Mesenchymal stem cell (in vitro differentiated cells and primary cell): ENCODE measurements at regions not wholly inside any gene's neighbourhood (a gene's known extent, or its start where the extent isn't known, plus 50 kb on each side); places are given as distances from the start of the nearest gene placed in this dataset.

ENCODE experiments used
- DNase-seq: peaks from one replicate; pipeline ENCODE4 v3.0.0-alpha.2; 2013
- H2AFZ ChIP-seq: one replicate; pipeline ENCODE4 v1.6.1; 2013; ENCODE audit warnings: low read depth, mild to moderate bottlenecking, control low read depth, inconsistent platforms, low read length, moderate library complexity
- H2AK5ac ChIP-seq: 2 replicates; pipeline ENCODE4 v1.6.1; 2013; ENCODE audit warnings: low read length, moderate library complexity, mild to moderate bottlenecking, inconsistent platforms; ENCODE audit not compliant: severe bottlenecking
- H2BK120ac ChIP-seq: one replicate; pipeline ENCODE4 v1.6.1; 2013; ENCODE audit warnings: low read depth, mild to moderate bottlenecking, inconsistent platforms, low read length, moderate library complexity
- H2BK12ac ChIP-seq, 2 experiments: one replicate each; pipeline ENCODE4 v1.6.1; 2013; ENCODE audit warnings: inconsistent platforms in 2 of 2, low read length in 2 of 2, mild to moderate bottlenecking in 2 of 2, moderate library complexity in 2 of 2, control low read depth in 1 of 2
- H2BK15ac ChIP-seq: one replicate; pipeline ENCODE4 v1.6.1; 2013; ENCODE audit warnings: mild to moderate bottlenecking, low read depth, inconsistent platforms; ENCODE audit not compliant: poor library complexity, severe bottlenecking
- H2BK5ac ChIP-seq: 2 replicates; pipeline ENCODE4 v1.6.1; 2013; ENCODE audit warnings: low read depth, mild to moderate bottlenecking, low read length, control low read depth, inconsistent platforms; ENCODE audit not compliant: poor library complexity, severe bottlenecking
- H3K14ac ChIP-seq, 2 experiments: one replicate each; pipeline ENCODE4 v1.6.1; 2013; ENCODE audit warnings: inconsistent platforms in 2 of 2, low read length in 2 of 2, control low read depth in 1 of 2, mild to moderate bottlenecking in 1 of 2, moderate library complexity in 1 of 2
- H3K18ac ChIP-seq, 2 experiments: one replicate each; pipeline ENCODE4 v1.6.1; 2013; ENCODE audit warnings: inconsistent platforms in 2 of 2, low read length in 2 of 2, control low read depth in 1 of 2, low read depth in 1 of 2, mild to moderate bottlenecking in 1 of 2
- H3K23ac ChIP-seq, 2 experiments: one replicate each; pipeline ENCODE4 v1.6.1; 2013; ENCODE audit warnings: inconsistent platforms in 2 of 2, low read length in 2 of 2, mild to moderate bottlenecking in 2 of 2, moderate library complexity in 2 of 2, control low read depth in 1 of 2
- H3K27ac ChIP-seq: 2 replicates; pipeline ENCODE4 v1.5.1; 2013; ENCODE audit warnings: mild to moderate bottlenecking, moderate library complexity, low read length, control low read depth, inconsistent platforms; ENCODE audit not compliant: poor library complexity, severe bottlenecking
- H3K27me3 ChIP-seq, 2 experiments: 2 replicates each; pipeline versions ENCODE4 v1.6.1 to v1.7.0; 2013; ENCODE audit warnings: low read length in 2 of 2, mild to moderate bottlenecking in 2 of 2, moderate library complexity in 2 of 2, control low read depth in 1 of 2, inconsistent platforms in 1 of 2; ENCODE audit not compliant: control insufficient read depth in 1 of 2, insufficient read depth in 1 of 2
- H3K36me3 ChIP-seq, 2 experiments: 2 replicates each; pipeline versions ENCODE4 v1.6.1 to v1.7.0; 2013; ENCODE audit warnings: low read length in 2 of 2, control low read depth in 1 of 2, inconsistent platforms in 1 of 2, low read depth in 1 of 2, mild to moderate bottlenecking in 1 of 2; ENCODE audit not compliant: insufficient read depth in 2 of 2, control insufficient read depth in 1 of 2
- H3K4ac ChIP-seq, 2 experiments: one replicate each; pipeline ENCODE4 v1.6.1; 2013; ENCODE audit warnings: inconsistent platforms in 2 of 2, low read length in 2 of 2, mild to moderate bottlenecking in 2 of 2, moderate library complexity in 2 of 2, control low read depth in 1 of 2, low read depth in 1 of 2
- H3K4me1 ChIP-seq: 2 replicates; pipeline ENCODE4 v1.6.1; 2013; ENCODE audit warnings: low read depth, low read length, control low read depth; ENCODE audit not compliant: control insufficient read depth, insufficient read depth
- H3K4me2 ChIP-seq: 2 replicates; pipeline ENCODE4 v1.6.1; 2013; ENCODE audit warnings: low read length, mild to moderate bottlenecking, inconsistent platforms; ENCODE audit not compliant: poor library complexity, severe bottlenecking
- H3K4me3 ChIP-seq, 2 experiments: 2 replicates each; pipeline versions ENCODE4 v1.5.1 to v1.7.0; 2013; ENCODE audit warnings: low read length in 2 of 2, mild to moderate bottlenecking in 2 of 2, control low read depth in 1 of 2, low read depth in 1 of 2; ENCODE audit not compliant: insufficient read depth in 1 of 2
- H3K79me1 ChIP-seq: replicated peaks from 2 replicates; pipeline ENCODE4 v1.6.1; 2013; ENCODE audit warnings: mild to moderate bottlenecking, control low read depth, low read length, inconsistent platforms; ENCODE audit not compliant: poor library complexity, severe bottlenecking
- H3K9ac ChIP-seq: 2 replicates; pipeline ENCODE4 v1.7.0; 2013; ENCODE audit warnings: mild to moderate bottlenecking, low read length, moderate library complexity
- H3K9me3 ChIP-seq: 2 replicates; pipeline ENCODE4 v1.7.0; 2013; ENCODE audit warnings: mild to moderate bottlenecking, low read length; ENCODE audit not compliant: control insufficient read depth
- H4K8ac ChIP-seq: one replicate; pipeline ENCODE4 v1.6.1; 2013; ENCODE audit warnings: inconsistent platforms, mild to moderate bottlenecking, low read length, moderate library complexity
- H4K91ac ChIP-seq: one replicate; pipeline ENCODE4 v1.6.1; 2013; ENCODE audit warnings: mild to moderate bottlenecking, low read length, inconsistent platforms
- WGBS: methylation state at CpG from one replicate; pipeline ENCODE4 v1.1.7; 2013; ENCODE audit warnings: mixed read lengths; 5-methylcytosine and 5-hydroxymethylcytosine counted together

- Histone ChIP-seq H3K27me3 (peaks cover 0 to 5% of the 10 kb centered on the region in 2 experiments), H3K79me1 (no peaks in the 10 kb centered on the region), H3K4ac (no peak overlapping the region), H4K91ac (no peak overlapping the region), H2BK5ac (no peak overlapping the region), H3K4me2 (no peak overlapping the region), H3K18ac (no peak overlapping the region), H2BK12ac (no peak overlapping the region), H3K9ac (no peak overlapping the region), H2BK120ac (no peak overlapping the region), H3K4me1 (no peaks in the 10 kb centered on the region), H2AK5ac (no peak overlapping the region), H2BK15ac (no peak overlapping the region), H2AFZ (no peak overlapping the region), H3K14ac (no peak overlapping the region), H3K36me3 (no peaks in the 10 kb centered on the region), H3K27ac (no peak overlapping the region), H4K8ac (no peak overlapping the region), H3K9me3 (no peaks in the 10 kb centered on the region), H3K23ac (no peak overlapping the region), H3K4me3 (no peak overlapping the region)
- WGBS = no CpG with 5 or more reads among the region's 2 CpGs
- DNase-seq = no peak
Measured at GRCh38 chr1:175812936-175813335, 69.5 kb upstream of the TNR start.

- Histone ChIP-seq H2BK12ac (no peak overlapping the region), H2BK120ac (no peak overlapping the region), H3K18ac (no peak overlapping the region), H3K36me3 (no peaks in the 10 kb centered on the region), H3K4me2 (no peak overlapping the region), H2AFZ (no peak overlapping the region), H3K27me3 (peaks cover 0 to 5% of the 10 kb centered on the region in 2 experiments), H2BK5ac (no peak overlapping the region), H3K23ac (no peak overlapping the region), H3K14ac (no peak overlapping the region), H3K4ac (no peak overlapping the region), H4K8ac (no peak overlapping the region), H3K9ac (no peak overlapping the region), H3K4me3 (no peak overlapping the region), H2BK15ac (no peak overlapping the region), H3K27ac (no peak overlapping the region), H3K4me1 (no peaks in the 10 kb centered on the region), H3K9me3 (no peaks in the 10 kb centered on the region), H3K79me1 (no peaks in the 10 kb centered on the region), H2AK5ac (no peak overlapping the region), H4K91ac (no peak overlapping the region)
- 94% methylated on average over 1 of the region's 2 CpGs for WGBS
- no peak for DNase-seq
Measured at GRCh38 chr1:175810305-175810704, 66.9 kb upstream of the TNR start.

GRCh38 chr1:175808999-175809398 is 65.6 kb upstream of the TNR start:
- Histone ChIP-seq H3K23ac (no peak overlapping the region), H3K79me1 (no peaks in the 10 kb centered on the region), H2AK5ac (no peak overlapping the region), H2AFZ (no peak overlapping the region), H3K27ac (no peak overlapping the region), H3K4me1 (no peaks in the 10 kb centered on the region), H3K36me3 (no peaks in the 10 kb centered on the region), H3K18ac (no peak overlapping the region), H2BK5ac (no peak overlapping the region), H3K4ac (no peak overlapping the region), H2BK12ac (no peak overlapping the region), H4K91ac (no peak overlapping the region), H4K8ac (no peak overlapping the region), H3K4me2 (no peak overlapping the region), H3K4me3 (no peak overlapping the region), H3K27me3 (peaks cover 0 to 5% of the 10 kb centered on the region in 2 experiments), H3K14ac (no peak overlapping the region), H2BK120ac (no peak overlapping the region), H3K9ac (no peak overlapping the region), H3K9me3 (no peaks in the 10 kb centered on the region), H2BK15ac (no peak overlapping the region)
- DNase-seq = no peak

GRCh38 chr1:175808573-175808972 is 65.2 kb upstream of the TNR start:
- peaks cover 0 to 5% of the 10 kb centered on the region in 2 experiments for H3K27me3 ChIP-seq
- no peak overlapping the region for H2BK5ac ChIP-seq
- no peak overlapping the region for H2BK15ac ChIP-seq
- DNase-seq = no peak
- no peaks in the 10 kb centered on the region for H3K36me3 ChIP-seq
- WGBS = 37% methylated on average over 3 of the region's 4 CpGs
- no peak overlapping the region for H2AFZ ChIP-seq
- no peak overlapping the region for H2AK5ac ChIP-seq
- no peak overlapping the region for H3K27ac ChIP-seq
- H3K4me1 ChIP-seq = no peaks in the 10 kb centered on the region
- H2BK120ac ChIP-seq = no peak overlapping the region
- H2BK12ac ChIP-seq = no peak overlapping the region
- H3K4ac ChIP-seq = no peak overlapping the region
- H3K4me2 ChIP-seq = no peak overlapping the region
- no peak overlapping the region for H3K23ac ChIP-seq
- H4K8ac ChIP-seq = no peak overlapping the region
- H4K91ac ChIP-seq = no peak overlapping the region
- H3K9me3 ChIP-seq = no peaks in the 10 kb centered on the region
- H3K4me3 ChIP-seq = no peak overlapping the region
- no peak overlapping the region for H3K18ac ChIP-seq
- H3K79me1 ChIP-seq = no peaks in the 10 kb centered on the region
- H3K14ac ChIP-seq = no peak overlapping the region
- no peak overlapping the region for H3K9ac ChIP-seq
